ENCODE measurements at regions not wholly inside any gene's neighbourhood (a gene's known extent, or its start where the extent isn't known, plus 50 kb on each side); places are given as distances from the start of the nearest gene placed in this dataset.
A peak's percentile ranks its signal among the peaks of the same experiment; 100 is the strongest.

GRCh38 chr13:97057176-97057575 is 62.9 kb upstream of the OXGR1 start:
- no peak for DNase-seq

DNA sequence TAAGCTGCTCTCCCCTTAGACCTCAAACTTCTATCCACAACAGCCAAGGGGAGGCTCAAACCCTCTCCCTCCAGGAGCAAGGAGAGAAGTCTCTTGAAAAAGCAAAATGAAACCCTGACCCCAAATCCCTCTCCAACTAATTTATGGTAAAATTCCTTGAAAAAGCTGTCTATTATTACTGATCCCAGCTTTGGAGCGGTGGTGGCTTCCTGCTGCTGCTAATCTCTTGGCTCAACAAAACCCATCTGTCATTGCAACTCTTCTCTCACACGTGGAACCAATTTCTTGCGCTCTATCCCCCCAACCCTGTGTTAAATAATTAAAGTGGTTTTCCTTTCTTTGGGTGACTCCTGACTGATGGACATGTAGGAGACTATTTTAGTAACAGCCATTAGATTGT is 64.1 kb upstream of the OXGR1 start:
- no peak for DNase-seq

- no peak for DNase-seq
Observed at GRCh38 chr13:97058926-97059325, 64.7 kb upstream of the OXGR1 start.

DNA sequence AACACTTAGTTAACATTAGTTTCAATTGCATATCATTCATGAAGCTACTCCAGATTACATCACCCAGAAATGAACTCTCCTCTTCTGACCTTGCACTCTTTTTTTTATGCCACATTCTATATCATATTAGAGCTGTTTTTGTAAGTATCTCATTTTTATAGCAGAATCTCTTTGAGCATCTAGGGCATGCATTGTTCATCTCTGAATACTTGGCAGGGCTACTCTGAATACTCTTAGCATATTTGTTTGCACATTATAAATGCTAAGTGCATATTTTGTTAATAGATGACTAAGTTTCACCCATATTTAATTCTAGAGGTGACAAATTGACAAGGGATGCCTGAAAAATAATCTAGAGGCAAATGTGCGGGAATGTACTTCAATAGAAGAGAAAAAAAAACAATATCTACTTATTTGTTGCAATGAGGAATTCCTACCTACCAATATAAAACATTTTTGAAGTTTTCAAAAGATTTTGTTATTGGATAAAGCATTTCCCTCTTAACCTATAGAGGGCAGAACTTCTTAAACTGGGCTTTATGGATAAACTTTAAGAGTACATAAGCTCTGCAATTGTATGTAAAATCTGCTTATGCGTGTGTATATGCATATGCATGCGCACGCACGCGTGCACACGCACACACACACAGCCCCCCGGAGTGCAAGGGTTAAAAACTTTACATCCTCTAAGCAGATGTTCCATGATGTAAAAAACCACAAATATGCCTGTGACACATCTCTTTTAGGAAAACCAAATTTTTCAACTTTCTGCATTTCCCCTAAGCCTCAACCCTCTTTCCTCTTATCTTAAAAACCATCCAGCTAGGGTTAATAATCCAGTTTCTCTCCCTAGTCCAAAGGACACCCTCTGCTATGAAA is 73.0 kb upstream of the OXGR1 start:
- no peak for DNase-seq

DNA sequence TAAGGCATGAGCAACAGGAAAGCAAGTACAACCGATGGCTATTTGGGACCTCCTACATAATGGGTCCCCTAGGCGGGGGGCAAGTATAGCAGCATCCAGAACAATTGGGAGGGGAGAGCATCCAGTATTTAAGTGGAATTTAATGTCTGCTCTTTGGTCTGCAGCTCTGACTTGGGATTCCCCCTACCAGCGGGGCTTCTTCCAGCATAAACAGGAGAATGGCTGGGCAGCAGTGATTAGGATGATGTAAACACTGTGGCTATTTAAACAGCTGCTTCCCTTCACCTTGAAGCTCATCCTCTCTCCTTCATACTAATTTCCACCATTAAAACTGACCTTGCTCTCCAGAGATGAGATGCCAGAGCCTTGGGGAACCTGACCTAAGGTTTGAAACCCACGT is 73.9 kb upstream of the OXGR1 start:
- DNase-seq = no peak

- DNase-seq = no peak
Observed at GRCh38 chr13:97069050-97069815, 75.0 kb upstream of the OXGR1 start.

- DNase-seq = no peak
Observed at GRCh38 chr13:97072297-97072696, 78.0 kb upstream of the OXGR1 start.

- no peak for DNase-seq
Observed at GRCh38 chr13:97074618-97075017, 80.3 kb upstream of the OXGR1 start.

DNA sequence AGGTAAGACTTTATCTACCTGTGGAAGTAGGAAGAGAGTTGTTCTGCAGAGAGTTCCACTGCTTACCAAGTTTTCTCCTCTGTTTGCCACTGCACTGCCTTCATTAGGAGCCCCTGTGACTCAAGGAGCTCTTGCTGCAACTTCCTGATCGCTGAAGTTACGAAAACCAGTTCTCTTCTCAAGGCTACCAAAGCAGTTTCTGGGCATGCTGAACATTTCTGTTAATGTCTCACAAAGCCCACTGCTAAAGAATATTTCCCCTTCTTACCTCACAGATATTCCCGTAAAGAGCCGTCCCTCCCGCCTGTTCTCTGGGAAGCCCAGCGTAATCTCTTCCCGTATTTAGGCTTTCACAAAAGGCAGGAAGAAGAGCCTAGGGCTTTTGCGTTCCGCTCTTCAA is 82.6 kb upstream of the OXGR1 start:
- no peak for DNase-seq

GRCh38 chr13:97077341-97077740 is 83.1 kb upstream of the OXGR1 start:
- DNase-seq = no peak

DNA sequence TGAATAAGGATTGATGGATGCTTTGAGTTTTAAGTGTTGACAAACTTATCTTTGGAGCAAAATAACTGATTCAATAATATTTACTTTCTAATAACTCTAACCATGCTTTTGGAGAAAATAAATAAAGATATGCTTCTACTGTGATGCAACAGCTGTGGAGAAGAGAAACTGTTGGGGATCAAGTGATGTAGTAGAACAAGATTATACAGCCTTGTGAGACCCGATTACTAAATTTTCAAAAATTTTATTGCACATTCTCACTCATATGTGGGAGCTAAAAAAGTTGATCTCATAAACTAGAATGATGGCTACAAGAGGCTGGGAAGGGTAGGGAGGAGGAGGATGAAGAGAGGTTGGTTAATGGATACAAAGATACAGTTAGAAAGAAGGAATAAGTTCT is 85.5 kb upstream of the OXGR1 start:
- DNase-seq = no peak

DNA sequence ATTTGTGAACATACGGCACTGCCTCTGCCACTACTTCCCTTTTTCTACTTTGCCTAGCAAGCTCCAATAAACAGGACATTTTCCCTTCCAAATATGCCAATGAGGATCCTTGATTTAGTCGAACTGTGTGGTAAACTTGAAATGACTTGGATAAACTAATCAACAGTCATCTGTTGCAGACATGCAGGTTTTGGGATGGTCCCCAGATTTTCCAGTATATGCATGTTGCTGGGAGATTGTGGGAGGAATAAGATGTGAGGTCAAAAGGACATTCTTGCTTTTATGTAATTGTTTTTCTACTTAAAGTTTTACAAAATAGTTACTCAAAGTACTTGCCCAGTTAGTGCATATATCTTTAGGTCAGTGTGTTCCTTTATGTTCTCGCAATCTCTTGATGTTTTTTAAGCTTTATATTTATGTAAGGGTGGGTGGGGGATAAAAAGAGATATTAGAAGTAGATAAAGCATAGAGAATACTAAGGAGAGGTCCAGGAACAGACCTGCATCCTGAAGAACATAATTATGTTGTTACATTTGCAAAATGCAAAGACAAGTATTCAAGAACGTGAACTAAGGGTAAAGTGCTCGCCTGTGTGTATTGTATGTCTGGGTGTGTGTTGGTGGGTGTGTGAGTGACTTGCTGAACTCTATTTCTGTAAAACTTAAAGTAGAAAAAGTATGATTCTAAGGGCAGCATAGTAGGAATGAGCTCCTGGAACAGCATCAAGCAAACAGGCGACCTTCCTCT is 88.4 kb upstream of the OXGR1 start:
- no peak for DNase-seq

DNA sequence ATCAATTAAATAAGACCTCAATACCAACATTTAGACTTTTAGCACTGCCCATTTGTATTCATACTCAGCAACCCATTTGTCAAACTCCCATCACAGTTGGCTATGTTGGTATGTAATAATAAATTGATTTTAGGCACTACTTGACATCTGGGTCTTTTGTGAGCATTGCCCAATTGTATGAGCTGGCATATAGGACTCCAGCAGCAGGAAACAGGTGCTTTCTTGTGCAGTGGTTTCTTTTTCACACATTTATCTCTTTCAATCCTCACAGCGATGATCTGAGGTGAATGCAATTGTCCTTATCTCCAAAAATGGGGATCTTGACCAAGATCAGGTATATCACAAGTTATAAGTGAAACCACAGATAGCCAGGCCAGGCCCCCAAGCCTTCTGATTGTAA is 96.9 kb upstream of the OXGR1 start:
- no peak for DNase-seq

GRCh38 chr13:97100821-97101220 is 106.5 kb upstream of the OXGR1 start:
- no peak for DNase-seq

- no peak for DNase-seq
Observed at GRCh38 chr13:97101912-97102708, 107.8 kb upstream of the OXGR1 start.

GRCh38 chr13:97106323-97106722 is 112.0 kb upstream of the OXGR1 start:
- no peak for DNase-seq

DNA sequence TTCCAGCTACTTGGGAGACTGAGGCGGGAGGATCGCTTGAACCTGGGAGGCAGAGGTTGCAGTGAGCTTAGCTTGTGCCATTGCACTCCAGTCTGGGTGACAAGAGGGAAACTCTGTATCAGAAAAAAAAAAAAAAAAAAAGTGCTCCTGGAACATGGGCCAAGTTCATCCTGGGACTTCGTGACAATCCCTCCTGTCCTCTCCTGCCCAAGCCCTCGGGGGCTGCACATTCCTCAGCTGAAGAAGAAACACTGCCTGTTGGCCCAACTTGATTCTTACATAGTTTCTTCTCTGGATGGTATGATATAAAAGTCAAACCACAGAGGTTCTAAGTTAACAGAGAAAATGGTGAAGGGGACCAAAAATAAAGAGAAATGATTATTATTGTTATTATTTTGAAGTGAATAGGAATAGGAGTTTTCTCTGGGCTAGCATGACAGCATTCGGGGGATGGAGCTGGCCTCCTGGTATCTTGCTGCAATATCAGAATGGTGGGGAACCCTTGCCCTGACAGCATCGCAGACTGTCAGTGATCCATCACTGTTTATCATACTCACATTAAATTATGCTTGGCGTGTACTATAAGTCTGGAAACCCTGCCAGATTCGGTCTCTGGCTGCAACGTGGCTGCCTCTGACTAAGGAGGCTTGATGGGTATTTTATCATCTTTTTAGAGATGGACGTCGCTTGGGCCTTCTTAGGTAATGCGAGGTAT is 113.7 kb upstream of the OXGR1 start:
- no peak for DNase-seq

GRCh38 chr13:97108530-97108900 is 113.6 kb upstream of the MBNL2 start:
- no peak for DNase-seq

- no peak for DNase-seq
Observed at GRCh38 chr13:97109256-97109655, 112.9 kb upstream of the MBNL2 start.

DNA sequence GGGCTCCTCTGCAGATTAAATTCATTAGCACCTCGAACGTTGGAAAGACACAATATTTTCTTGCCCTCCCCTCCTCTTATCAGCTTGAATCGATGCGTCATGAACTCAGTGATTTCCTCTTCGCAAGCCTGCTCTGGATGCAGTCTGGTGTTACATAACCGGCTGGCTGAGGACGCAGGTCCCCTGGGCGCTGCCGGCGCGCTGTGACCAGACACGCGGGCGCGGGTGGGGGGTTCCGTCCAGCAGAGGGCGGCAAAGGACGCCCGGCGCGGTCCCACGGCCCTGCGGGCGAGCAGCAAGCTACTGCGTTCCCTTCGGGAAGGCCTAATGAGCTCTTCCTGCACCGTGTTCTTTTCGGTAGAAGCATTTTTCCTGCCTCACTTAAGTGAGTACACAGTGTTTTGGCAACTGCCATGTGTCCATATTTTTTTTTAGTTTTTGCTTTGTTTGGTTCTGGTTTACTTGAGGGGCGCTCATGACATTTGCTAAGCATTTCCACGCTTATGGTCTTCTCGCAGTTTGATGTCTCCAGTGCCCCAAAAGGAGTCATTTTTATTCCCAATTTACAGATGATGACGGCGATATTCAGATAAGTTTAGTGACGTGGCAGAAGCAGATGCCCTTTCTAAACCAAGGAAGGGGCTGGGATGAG is 112.2 kb upstream of the MBNL2 start:
- peak; percentile 73 for DNase-seq

GRCh38 chr13:97110936-97111335 is 111.2 kb upstream of the MBNL2 start:
- DNase-seq = no peak

GRCh38 chr13:97111756-97112155 is 110.4 kb upstream of the MBNL2 start:
- no peak for DNase-seq

Measured in activated effector memory CD4-positive, alpha-beta T cell treated with Interleukin-2 at 50 U/mL for 16 hours (primary cell).